HG03354 (cell line): ENCODE measurements at regions not wholly inside any gene's neighbourhood (a gene's known extent, or its start where the extent isn't known, plus 50 kb on each side); places are given as distances from the start of the nearest gene placed in this dataset.
"Not testable (repeated sequence)": the region's sequence is repeated elsewhere in the genome, so short reads cannot be mapped to it uniquely, and the experiment has no call there.

Experiments used
- ATAC-seq: cut with Tn5 transposase; IDR thresholded peaks from one replicate; pipeline ENCODE4 v1.9.1; 2021; ENCODE audit warnings: mild to moderate bottlenecking; ENCODE audit not compliant: unreplicated experiment, poor library complexity, severe bottlenecking

- ATAC-seq: no peak
Measured at GRCh38 chr6:170013815-170014214, 262.4 kb downstream of the ERMARD start.

GRCh38 chr6:170012037-170012330 is 260.6 kb downstream of the ERMARD start:
- no peak for ATAC-seq

- ATAC-seq: no peak
Measured at GRCh38 chr6:170011204-170012036, 260.0 kb downstream of the ERMARD start.

GRCh38 chr6:170010665-170011203 is 259.3 kb downstream of the ERMARD start:
- no peak for ATAC-seq

- ATAC-seq: no peak
Measured at GRCh38 chr6:170008294-170008785, 256.9 kb downstream of the ERMARD start.

- no peak for ATAC-seq
Measured at GRCh38 chr6:170007468-170008293, 256.3 kb downstream of the ERMARD start.

GRCh38 chr6:170006900-170007467 is 255.6 kb downstream of the ERMARD start:
- no peak for ATAC-seq

- no peak for ATAC-seq
Measured at GRCh38 chr6:170006071-170006899, 254.9 kb downstream of the ERMARD start.

- ATAC-seq: no peak
Measured at GRCh38 chr6:170005665-170006064, 254.2 kb downstream of the ERMARD start.

GRCh38 chr6:170004585-170005210 is 253.3 kb downstream of the ERMARD start:
- ATAC-seq: no peak

GRCh38 chr6:170003451-170004160 is 252.2 kb downstream of the ERMARD start:
- no peak for ATAC-seq

- ATAC-seq: no peak
Measured at GRCh38 chr6:170003027-170003426, 251.6 kb downstream of the ERMARD start.

- not testable (repeated sequence) for ATAC-seq
Measured at GRCh38 chr6:170001782-170002181, 250.4 kb downstream of the ERMARD start.

- ATAC-seq: no peak
Measured at GRCh38 chr6:170000071-170000843, 248.8 kb downstream of the ERMARD start.

- ATAC-seq: no peak
Measured at GRCh38 chr6:169999367-169999766, 247.9 kb downstream of the ERMARD start.

GRCh38 chr6:169998457-169998856 is 247.0 kb downstream of the ERMARD start:
- no peak for ATAC-seq

- no peak for ATAC-seq
Measured at GRCh38 chr6:169997930-169998218, 246.5 kb downstream of the ERMARD start.
